NK-92 treated with Interleukin-12 subunit alpha and Interleukin-12 subunit beta, amount 100 ng/mL, for 24 hours (cell line): ENCODE measurements at regions not wholly inside any gene's neighbourhood (a gene's known extent, or its start where the extent isn't known, plus 50 kb on each side); places are given as distances from the start of the nearest gene placed in this dataset.

Source experiments
- DNase-seq: peaks from one replicate; lab custom pipeline; 2025; lab: John Stamatoyannopoulos, UW

GRCh38 chr18:73316513-73316912 is 448.7 kb upstream of the NETO1 start:
- DNase-seq, result no peak

GRCh38 chr18:73315381-73315780 is 447.6 kb upstream of the NETO1 start:
- no peak for DNase-seq

- no peak for DNase-seq
These were observed 445.7 kb upstream of the NETO1 start for GRCh38 chr18:73313476-73313875.

GRCh38 chr18:73296686-73297085 is 428.9 kb upstream of the NETO1 start:
- DNase-seq, result no peak

GRCh38 chr18:73292156-73292555 is 424.4 kb upstream of the NETO1 start:
- DNase-seq, result no peak

- no peak for DNase-seq
These were observed 421.0 kb upstream of the NETO1 start for GRCh38 chr18:73288813-73289212.

- no peak for DNase-seq
These were observed 418.8 kb upstream of the NETO1 start for GRCh38 chr18:73286584-73286983.

- DNase-seq, result no peak
These were observed 416.0 kb upstream of the NETO1 start for GRCh38 chr18:73283788-73284187.

- DNase-seq, result no peak
These were observed 415.2 kb upstream of the NETO1 start for GRCh38 chr18:73283032-73283431.

GRCh38 chr18:73279498-73279897 is 411.7 kb upstream of the NETO1 start:
- DNase-seq, result no peak

- DNase-seq, result no peak
These were observed 407.2 kb upstream of the NETO1 start for GRCh38 chr18:73274812-73275621.

GRCh38 chr18:73270920-73271634 is 403.3 kb upstream of the NETO1 start:
- no peak for DNase-seq

GRCh38 chr18:73264562-73264921 is 396.8 kb upstream of the NETO1 start:
- DNase-seq, result no peak

- no peak for DNase-seq
These were observed 394.1 kb upstream of the NETO1 start for GRCh38 chr18:73261923-73262322.

GRCh38 chr18:73261243-73261642 is 393.5 kb upstream of the NETO1 start:
- DNase-seq, result no peak

- no peak for DNase-seq
These were observed 390.7 kb upstream of the NETO1 start for GRCh38 chr18:73258375-73259087.

- DNase-seq, result no peak
These were observed 386.8 kb upstream of the NETO1 start for GRCh38 chr18:73254564-73254963.

GRCh38 chr18:73249030-73249429 is 381.2 kb upstream of the NETO1 start:
- DNase-seq, result no peak

- no peak for DNase-seq
These were observed 379.0 kb upstream of the NETO1 start for GRCh38 chr18:73246763-73247162.

GRCh38 chr18:73245345-73245744 is 377.6 kb upstream of the NETO1 start:
- DNase-seq, result no peak

- no peak for DNase-seq
These were observed 376.6 kb upstream of the NETO1 start for GRCh38 chr18:73244401-73244800.

- no peak for DNase-seq
These were observed 373.1 kb upstream of the NETO1 start for GRCh38 chr18:73240899-73241298.

GRCh38 chr18:73235921-73236320 is 368.1 kb upstream of the NETO1 start:
- no peak for DNase-seq
